NCI-H345 (cell line): ENCODE measurements at regions not wholly inside any gene's neighbourhood (a gene's known extent, or its start where the extent isn't known, plus 50 kb on each side); places are given as distances from the start of the nearest gene placed in this dataset.
"Not testable (repeated sequence)": the region's sequence is repeated elsewhere in the genome, so short reads cannot be mapped to it uniquely, and the experiment has no call there.

ENCODE experiments used
- DNase-seq: peaks from one replicate; lab custom pipeline; 2025; lab: John Stamatoyannopoulos, UW

DNA sequence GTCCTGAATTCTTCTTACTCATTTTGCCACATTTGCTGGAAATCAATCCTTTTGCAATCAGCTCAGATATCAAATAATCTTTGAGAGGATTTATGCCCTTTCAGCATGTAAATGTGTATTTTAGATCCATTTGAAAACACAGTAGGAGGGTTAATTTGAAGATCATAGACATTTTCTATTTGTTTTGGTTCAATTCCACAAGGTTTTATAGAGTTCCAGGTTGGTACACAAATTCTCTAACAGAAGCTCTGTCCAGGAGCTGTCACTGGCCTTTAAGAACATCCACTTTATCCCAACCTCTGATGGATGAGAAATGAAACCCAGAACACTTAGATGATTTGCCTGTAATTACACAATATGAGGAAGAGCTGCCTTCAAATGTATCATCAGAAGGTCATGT is 157.3 kb upstream of the CHAC2 start:
- no peak for DNase-seq

DNA sequence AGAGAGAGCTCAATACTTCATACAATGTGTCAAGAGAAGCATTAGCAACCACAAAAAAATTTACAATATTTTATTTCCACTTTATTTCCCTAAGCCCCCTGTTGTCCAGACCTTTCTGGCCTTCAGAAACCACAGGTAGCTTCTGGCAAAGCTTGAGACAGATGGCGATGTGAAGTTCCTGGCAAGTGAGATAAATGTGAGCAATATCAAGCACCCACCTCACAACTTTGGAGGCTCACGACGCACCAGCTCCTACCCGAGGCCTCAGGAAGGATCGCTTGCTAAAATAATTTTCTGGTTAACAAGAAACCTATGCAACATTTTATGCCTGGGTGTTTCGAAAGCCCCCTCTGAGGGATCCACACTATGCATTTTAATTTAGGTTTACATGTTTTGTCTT is 158.1 kb upstream of the CHAC2 start:
- no peak for DNase-seq

DNA sequence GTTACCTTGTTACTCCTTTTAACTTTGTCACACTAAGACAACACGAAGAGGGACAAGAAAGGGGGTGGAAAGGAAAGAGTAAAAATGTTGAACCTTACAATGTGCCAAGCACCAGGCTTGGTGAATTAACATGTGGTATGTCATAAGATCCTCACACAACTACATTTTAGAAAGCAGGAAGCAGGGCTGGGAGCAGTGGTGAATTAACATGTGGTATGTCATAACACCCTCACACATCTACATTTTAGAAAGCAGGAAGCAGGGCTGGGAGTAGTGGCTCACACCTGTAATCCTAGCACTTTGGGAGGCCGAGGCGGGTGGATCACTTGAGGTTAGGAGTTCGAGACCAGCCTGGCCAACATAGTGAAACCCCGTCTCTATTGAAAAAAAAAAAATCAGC is 159.3 kb upstream of the CHAC2 start:
- no peak for DNase-seq

DNA sequence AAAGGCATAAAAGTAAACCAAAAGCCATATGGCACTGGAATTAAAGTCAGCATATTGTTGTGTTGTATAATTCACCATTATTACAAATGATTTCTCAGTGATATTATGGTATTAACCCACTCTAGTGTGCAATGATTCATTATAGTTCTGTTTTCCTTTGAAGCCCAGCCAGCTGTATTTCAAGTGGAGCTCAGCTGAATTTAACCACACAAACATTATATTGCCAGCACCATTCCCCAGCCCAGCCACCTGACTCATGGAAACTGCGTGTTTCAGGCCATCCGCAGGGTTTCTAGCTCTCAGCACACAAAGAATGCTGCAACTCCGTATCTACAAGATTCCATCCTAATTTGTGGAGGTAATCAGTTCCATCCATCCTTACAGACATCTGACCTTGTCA is 166.8 kb upstream of the CHAC2 start:
- peak; percentile 34 for DNase-seq

DNA sequence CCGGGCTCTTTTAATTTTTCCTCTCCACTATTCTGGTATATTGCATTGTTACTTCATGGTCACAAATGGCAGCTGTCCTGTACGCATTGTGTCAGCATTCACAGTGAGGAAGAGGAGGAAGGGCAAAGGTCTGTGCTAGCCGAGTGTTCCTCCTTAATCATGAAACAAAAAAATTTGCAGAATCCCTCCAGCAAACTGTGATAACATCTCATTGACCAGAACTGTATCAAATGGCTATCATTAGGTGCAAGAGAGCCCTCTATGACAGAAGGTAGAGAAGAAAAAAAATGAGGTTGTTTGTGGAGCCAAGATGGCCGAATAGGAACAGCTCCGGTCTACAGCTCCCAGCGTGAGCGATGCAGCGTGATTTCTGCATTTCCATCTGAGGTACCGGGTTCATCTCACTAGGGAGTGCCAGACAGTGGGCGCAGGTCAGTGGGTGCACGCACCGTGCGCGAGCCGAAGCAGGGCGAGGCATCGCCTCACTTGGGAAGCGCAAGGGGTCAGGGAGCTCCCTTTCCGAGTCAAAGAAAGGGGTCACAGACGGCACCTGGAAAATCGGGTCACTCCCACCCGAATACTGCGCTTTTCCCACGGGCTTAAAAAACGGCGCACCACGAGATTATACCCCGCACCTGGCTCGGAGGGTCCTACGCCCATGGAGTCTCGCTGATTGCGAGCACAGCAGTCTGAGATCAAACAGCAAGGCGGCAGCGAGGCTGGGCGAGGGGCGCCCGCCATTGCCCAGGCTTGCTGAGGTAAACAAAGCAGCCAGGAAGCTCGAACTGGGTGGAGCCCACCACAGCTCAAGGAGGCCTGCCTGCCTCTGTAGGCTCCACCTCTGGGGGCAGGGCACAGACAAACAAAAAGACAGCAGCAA is 180.6 kb upstream of the CHAC2 start:
- not testable (repeated sequence) for DNase-seq

DNA sequence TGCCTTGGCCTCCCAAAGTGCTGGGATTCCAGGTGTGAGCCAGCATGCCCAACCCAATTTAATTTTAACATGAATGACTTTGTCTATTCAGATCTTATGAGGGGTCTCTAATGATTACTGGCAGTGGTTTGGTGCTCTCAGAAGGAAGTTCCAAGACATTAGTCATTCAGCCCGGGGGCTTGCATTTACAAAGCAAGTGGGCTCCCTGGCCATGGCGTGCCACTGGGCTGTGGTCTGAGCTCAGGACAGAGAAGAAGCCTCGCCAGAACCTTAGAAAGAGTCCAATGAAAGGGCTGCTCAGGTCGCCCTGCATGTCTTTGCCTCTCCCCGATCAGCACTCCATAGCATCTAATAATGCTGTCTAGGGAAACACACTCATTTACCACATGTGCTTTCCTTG is 182.6 kb upstream of the CHAC2 start:
- DNase-seq, result no peak

DNA sequence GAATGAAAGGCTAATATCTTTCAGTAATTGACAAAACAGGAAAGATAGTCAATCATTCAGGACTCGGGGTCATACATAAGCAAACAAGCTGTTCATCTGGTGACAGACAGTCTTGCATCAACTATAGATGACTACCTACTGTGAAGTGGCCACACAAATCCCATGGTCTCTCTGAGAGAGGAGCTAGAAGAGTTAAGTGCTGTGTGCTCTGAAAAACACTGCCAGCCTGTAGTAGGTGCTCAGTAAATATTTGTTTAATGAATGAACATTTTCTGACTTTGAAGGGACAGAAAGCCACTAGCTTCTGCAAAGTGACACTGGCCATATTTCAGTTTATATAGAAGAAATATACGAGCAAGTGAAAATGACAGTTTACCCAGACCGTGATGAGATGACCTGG is 184.0 kb upstream of the CHAC2 start:
- DNase-seq, result no peak

DNA sequence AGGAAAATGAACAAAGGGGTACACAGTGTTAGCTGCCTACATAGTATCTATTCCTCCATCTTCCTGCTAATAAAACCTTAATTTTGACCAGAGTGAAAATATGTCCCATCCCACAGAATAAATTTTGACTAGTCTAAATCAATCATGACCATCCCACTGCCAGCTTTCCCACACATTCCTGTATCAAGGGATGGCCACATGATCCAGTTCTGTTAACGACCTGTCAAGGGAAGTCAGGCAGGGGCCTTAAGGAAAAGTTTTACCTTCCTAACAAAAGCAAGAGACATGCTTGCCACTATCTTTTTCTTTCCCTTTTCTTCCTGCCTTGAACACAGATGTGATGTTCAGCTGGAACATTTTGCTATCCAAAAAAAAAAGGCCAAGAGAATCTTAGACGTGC is 185.0 kb upstream of the CHAC2 start:
- DNase-seq, result no peak

DNA sequence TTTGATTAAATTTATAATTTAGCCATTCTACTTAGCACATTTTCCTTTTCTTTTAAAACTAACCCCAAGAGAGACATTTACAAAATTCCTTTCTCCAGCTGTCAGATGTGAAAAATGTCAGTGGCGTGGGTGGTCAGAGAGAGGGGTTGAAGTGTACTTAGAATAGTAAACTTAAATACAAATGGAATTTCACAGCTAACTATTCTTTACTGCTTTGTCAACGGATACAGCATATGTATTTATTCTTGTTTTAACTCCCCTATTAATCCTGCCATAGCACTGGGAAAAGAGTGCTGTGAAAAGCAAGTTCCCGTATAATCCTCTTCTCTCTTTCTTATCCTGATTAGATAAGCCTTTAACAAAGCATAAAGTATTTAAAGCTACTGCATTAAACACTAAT is 191.4 kb upstream of the CHAC2 start:
- DNase-seq, result no peak

DNA sequence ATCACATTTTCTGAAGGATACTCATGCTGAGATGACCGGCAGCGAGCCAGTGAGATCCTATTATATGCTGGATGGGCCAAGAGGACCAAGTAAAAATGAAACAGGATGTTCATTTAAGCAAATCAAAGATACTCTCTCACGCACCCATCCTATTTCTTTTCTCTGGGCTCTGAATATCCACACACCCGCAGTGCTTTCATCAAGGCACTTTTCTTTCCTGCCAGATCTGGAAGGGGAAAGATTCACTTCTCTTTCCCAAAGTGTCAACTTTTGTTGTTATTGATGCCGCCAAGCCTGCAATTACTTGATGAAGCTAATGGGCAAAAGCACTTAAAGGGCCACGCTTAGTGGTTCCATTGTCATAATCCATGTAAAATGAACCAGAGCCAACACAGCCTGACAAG is 191.9 kb upstream of the CHAC2 start:
- peak; percentile 51 for DNase-seq

DNA sequence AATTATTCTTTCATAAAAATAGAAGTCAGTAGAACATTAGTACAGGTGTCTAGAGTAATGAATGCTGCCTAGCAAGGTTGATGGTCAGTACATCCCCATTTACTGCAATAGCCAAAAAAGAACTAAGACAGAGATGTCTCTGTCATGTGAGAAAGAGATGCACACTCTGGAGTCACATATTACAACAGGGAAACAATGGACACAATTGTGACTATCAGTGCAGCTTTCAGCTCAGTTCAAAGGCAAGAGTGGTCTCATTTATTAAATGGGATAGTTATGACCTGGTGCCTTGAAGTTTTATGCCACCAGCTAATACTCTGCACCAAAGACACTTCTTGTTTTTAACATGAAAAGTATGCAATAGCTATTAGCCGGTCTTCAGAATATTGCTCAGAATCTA is 194.9 kb upstream of the CHAC2 start:
- DNase-seq, result no peak

DNA sequence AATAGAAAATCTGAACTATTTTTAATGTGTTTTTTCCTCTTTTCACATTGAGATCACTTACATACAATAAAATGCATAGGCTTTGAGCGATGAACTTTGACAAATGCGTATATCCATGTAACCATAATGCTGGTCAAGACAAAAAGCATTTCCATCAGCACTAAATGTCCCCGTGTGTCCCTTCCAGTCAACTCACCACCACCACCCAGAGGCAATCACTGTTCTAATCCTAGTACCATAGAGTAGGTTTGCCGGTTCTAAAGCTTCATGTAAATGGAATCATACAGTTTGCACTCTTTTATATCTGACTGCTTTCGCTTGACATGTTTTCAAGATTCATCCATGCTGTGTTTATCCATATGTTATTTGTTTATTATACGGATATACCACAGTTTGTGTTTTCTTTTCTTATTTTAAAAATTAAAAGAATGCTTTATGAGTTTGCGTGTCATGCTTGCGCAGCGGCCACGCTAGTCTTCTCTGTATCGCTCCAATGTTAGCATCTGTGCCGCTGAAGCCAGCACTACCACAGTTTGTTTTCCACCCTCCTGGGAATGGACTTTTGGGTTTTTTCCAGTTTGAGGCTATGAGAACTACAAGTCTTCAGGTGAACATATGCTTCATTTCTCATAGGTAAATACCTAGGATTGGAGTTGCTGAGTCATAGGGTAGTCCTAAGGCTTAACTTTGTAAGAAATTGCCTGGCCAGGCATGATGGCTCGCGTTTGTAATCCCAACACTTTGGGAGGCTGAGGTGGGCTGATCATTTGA is 197.5 kb upstream of the CHAC2 start:
- DNase-seq, result no peak

DNA sequence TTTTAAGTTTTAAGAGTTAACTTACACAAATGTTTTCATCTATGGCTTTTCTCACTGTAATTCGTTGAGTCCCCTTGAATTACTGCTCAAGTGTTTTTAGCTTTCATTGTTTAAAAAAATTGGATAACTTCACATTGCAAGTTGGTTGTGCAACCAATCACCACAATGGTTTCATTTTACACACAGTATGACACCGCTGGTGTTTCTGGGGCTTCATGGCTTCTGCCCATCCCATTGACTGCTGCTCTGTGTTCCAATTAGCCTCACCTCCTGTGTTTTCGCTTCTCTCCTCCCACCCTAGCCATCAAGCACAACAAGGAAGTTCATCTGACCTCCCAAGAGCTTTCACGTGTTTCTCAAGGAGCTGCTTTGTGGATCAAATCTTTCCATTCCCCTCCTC is 199.1 kb upstream of the CHAC2 start:
- DNase-seq, result no peak

DNA sequence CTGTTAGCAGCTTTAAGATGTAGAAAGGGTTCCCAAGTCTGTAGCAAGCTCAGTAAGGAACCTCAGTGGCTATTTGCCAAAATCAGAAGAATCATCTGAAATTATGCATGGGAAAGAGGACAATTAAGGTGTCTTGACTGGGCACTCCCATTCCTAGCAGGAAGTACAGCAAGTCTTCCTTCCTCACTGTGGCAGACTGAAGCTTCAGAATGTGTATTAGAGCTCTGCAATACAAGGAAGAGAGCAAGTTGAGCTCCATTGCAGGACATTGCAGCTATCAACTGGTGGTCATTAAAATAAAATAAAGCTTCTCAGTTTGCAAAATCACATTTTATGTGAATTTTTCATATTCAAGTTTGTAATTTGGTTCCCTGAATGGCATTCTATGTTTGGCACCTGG is 200.5 kb upstream of the CHAC2 start:
- no peak for DNase-seq

DNA sequence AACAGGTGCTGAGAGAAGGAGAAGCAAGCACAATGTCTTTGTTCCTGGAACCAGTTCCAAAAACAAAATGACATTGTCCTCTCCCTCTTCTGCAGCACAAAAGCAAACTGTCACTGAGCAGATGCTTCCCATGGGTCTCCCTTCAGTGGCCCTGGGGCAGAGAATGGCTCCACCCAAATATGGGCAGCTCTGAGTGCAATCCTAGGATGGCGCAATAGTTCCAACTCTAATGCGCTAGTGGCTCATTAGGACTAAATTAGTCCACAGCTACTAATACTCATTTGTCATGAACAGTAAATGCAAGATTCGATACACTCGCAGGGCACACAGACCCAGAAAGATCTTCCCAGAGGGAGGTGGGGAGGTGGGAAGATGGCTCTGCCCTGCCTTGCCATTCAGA is 205.2 kb upstream of the CHAC2 start:
- peak; percentile 8 for DNase-seq

DNA sequence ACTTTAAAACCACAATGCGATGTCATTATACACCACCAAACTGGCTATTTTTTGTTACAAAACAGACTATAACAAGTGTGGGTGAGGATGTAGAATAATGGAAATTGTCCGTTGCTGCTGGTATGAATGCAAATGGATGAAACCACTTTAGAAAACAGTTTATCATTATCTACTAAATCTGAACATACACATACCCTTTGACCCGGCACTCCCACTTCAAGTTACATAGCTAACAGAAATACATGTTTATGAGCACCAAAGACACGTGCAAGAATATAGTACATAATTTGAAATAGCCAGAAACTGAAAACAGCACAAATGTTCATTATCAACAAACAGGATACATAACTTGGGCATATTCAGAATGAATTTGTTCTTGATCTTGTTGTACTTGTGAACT is 206.4 kb upstream of the CHAC2 start:
- no peak for DNase-seq

DNA sequence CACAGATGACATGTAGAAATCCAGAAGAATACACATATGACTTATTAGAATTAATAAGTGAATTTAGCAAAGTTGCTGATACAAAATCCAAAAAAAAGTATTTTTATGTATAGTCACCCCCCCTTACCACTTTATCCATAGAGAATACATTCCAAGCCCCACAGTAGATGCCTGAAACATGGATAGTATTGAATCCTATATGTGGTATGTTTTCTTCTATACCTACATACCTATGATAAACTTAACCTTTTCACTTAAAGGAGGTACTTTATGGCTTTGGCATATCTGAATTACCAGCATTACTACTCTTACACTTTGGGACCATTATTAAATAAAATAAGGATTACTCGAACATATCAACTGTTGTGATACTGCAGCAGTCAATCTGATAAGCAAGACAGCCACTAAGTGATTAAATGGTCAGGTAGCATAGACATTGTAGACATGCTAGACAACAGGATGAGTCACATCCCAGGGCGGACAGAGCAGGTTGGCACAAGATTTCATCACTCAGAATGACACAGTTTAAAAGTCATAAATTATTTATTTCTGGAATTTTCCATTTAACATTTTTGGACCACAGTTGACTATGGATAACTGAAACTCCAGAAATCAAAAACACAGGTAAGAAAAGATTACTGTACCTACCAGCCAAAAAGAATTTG is 208.2 kb upstream of the CHAC2 start:
- no peak for DNase-seq

DNA sequence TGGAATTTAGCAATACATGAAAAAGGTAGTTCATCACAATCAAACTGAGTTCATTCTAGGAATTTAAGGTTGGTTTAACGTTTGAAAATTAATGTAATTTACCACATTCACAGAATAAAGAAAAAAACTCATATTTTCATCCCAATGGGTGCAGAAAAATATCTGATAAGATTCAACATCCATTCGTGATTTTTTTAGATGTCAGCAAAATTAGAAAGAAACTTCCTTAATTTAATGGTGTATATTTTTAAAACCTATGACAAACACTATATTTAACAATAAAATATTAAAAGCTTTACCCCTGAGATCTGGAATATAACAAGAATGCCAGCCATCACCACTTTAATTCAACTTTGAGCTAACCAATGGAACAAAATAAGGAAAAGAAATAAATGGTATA is 208.7 kb upstream of the CHAC2 start:
- DNase-seq, result no peak

DNA sequence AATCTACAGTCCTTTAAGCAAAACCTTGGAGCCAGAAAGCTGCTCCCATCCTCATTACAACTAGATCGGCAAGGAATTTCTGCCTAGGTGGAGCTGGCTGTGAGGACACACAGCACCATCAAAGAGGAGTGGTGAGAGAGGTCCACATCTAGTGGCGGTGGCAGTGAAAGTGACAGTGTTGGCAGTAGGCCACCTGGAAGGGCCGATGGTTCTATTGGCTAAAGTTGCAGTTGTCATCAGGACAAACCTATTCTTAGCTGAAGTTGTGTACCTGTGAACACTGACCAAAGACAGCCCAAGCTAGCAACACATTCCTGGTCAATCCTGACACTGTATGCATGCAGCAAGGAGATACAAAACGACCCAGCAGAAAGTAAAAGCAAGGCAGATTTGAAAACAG is 218.1 kb upstream of the CHAC2 start:
- DNase-seq, result no peak

DNA sequence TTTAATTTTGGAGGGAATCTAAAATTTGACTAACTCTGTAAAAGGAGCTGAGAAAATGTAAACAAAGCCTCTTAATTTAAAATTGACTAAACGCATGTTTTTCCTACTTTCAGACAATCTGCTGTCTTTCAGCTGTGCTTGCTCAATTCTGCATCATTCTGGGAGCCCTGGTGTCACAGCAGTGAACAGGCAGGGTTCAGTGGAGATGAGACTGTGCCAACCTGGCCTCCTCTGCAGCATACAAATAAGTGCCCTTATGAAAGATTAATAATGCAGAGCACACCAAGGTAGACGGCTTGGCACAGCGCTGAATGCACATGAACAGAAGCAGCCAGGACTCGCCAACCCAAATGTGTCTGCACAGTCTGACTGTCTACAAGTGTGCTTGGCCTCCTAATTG is 222.0 kb upstream of the CHAC2 start:
- peak; percentile 18 for DNase-seq

DNA sequence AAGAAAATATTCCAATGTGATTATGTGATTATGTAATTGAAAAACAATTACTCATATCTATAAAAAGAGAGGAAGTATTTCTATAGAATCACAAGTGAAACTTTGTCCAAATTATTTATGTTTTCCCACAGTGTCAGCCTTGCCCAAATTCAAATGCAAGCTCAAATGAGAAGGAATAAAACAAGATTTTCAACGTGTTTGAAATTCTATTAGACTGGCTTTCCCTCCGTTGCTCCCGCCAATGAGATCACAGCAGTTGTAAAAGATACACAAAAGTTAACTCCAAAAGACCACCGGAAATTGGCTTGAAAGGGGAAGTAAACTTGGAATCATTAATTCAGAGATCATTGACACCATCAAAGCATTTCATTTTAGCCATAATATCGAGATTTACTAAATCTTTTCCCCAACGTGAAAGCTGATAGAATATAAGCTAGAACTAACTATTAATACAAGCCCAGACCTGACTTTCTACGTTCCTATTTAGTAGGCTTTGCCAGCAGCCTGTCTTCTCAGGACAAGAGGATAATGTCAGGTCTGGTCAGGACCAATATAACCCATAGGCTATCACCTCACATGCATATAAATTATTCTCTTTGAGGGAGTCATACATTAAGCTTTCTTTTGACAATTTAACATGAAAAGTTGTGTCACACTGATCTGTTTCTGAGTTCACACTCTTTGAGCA is 222.6 kb upstream of the CHAC2 start:
- no peak for DNase-seq

DNA sequence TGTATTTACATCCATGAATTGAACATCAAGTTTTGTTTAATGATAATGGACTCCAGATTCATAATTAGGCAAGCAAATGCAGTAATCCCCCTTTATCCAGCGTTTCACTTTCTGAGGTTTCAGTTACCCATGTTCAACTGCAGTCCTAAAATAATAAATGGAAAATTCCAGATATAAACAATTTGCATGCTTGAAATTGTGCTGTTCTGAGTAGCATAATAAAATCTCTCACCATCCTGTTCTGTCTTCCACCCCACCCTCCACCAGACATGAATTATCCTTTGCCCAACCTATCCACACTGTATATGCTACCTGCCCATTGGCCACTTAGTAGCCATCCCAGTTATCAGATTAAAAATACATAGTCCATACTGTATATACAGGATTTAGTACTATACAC is 224.5 kb upstream of the CHAC2 start:
- no peak for DNase-seq
